ENCODE measurements at regions not wholly inside any gene's neighbourhood (a gene's known extent, or its start where the extent isn't known, plus 50 kb on each side); places are given as distances from the start of the nearest gene placed in this dataset.

GRCh38 chr6:126529637-126530362 is 189.9 kb downstream of the CENPW start:
- DNase-seq (ENCODE audit: low spot score): no peak

GRCh38 chr6:126530775-126531174 is 190.9 kb downstream of the CENPW start:
- no peak for DNase-seq (ENCODE audit: low spot score)

- no peak for DNase-seq (ENCODE audit: low spot score)
These were observed 191.4 kb downstream of the CENPW start for GRCh38 chr6:126531286-126531685.

GRCh38 chr6:126531840-126532239 is 191.9 kb downstream of the CENPW start:
- peak; percentile 49 for DNase-seq (ENCODE audit: low spot score)

GRCh38 chr6:126534401-126534800 is 194.5 kb downstream of the CENPW start:
- no peak for DNase-seq (ENCODE audit: low spot score)

- no peak for DNase-seq (ENCODE audit: low spot score)
These were observed 195.2 kb downstream of the CENPW start for GRCh38 chr6:126535138-126535537.

GRCh38 chr6:126535595-126535994 is 195.7 kb downstream of the CENPW start:
- no peak for DNase-seq (ENCODE audit: low spot score)

- DNase-seq (ENCODE audit: low spot score): no peak
These were observed 197.3 kb downstream of the CENPW start for GRCh38 chr6:126537061-126537816.

- DNase-seq (ENCODE audit: low spot score): peak; percentile 72
These were observed 199.1 kb downstream of the CENPW start for GRCh38 chr6:126539022-126539421.

- no peak for DNase-seq (ENCODE audit: low spot score)
These were observed 200.2 kb downstream of the CENPW start for GRCh38 chr6:126540161-126540560.

GRCh38 chr6:126541806-126542491 is 202.0 kb downstream of the CENPW start:
- no peak for DNase-seq (ENCODE audit: low spot score)

- DNase-seq (ENCODE audit: low spot score): peak; percentile 39
These were observed 206.7 kb downstream of the CENPW start for GRCh38 chr6:126546541-126547120.

- DNase-seq (ENCODE audit: low spot score): no peak
These were observed 208.4 kb downstream of the CENPW start for GRCh38 chr6:126548300-126548699.

GRCh38 chr6:126550323-126550722 is 210.4 kb downstream of the CENPW start:
- DNase-seq (ENCODE audit: low spot score): no peak

GRCh38 chr6:126551832-126552231 is 211.9 kb downstream of the CENPW start:
- no peak for DNase-seq (ENCODE audit: low spot score)

GRCh38 chr6:126553854-126554253 is 213.9 kb downstream of the CENPW start:
- no peak for DNase-seq (ENCODE audit: low spot score)

- DNase-seq (ENCODE audit: low spot score): no peak
These were observed 230.6 kb downstream of the CENPW start for GRCh38 chr6:126570507-126570906.

- no peak for DNase-seq (ENCODE audit: low spot score)
These were observed 234.4 kb downstream of the CENPW start for GRCh38 chr6:126574301-126574700.

GRCh38 chr6:126581316-126581715 is 241.4 kb downstream of the CENPW start:
- no peak for DNase-seq (ENCODE audit: low spot score)

GRCh38 chr6:126600258-126600916 is 260.5 kb downstream of the CENPW start:
- no peak for DNase-seq (ENCODE audit: low spot score)

GRCh38 chr6:126603410-126603809 is 263.5 kb downstream of the CENPW start:
- DNase-seq (ENCODE audit: low spot score): no peak

- DNase-seq (ENCODE audit: low spot score): no peak
These were observed 265.2 kb downstream of the CENPW start for GRCh38 chr6:126605089-126605488.

Measured in kidney tubule cell (primary cell).